AG09319 (cell line): ENCODE measurements at regions not wholly inside any gene's neighbourhood (a gene's known extent, or its start where the extent isn't known, plus 50 kb on each side); places are given as distances from the start of the nearest gene placed in this dataset.

Experiments used
- DNase-seq: peaks from one replicate; pipeline ENCODE4 v3.0.0-alpha.2; 2010; ENCODE audit warnings: low read depth; ENCODE audit errors: extremely low read depth
- CTCF ChIP-seq: IDR thresholded peaks from 2 replicates; pipeline ENCODE4 v1.5.1; 2011; ENCODE audit warnings: low read depth, mild to moderate bottlenecking, inconsistent platforms, low read length, moderate library complexity

DNA sequence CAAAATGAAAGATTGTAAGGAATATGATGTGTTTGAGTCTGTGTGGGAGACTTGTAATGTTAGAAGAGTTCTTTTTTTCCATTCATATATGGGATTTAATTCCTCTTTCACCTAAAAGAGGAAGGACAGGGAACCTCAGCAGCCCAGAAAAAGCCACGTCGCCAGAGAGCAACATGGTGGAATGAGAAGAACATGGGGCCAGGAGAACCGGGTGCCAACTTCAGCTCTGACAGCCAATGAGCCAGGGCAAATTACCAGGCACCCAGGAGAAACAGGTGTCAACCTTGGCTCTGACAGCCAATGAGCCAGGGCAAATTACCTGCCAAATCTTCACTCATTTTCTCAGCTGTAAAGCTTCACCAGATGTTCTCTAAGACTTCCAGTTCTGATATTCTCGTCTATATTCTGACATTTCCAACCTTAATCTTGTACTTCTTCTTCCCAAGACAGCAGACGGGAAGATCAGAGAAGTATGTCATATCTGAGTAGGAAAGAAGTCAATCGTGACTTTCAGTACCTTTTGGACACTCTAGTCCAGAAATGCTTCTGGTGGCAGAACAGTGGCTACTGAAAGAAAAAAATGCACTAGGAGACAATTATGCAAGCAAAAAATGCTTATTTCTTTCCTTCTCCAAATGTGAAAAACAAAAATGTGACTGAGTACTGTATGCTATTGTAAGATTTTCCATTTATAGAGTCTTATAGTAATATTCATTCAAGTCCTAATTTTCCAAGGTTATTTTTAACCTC, 79.2 kb upstream of the COL5A2 start:
- TF ChIP-seq CTCF = no peak
- no peak for DNase-seq

GRCh38 chr2:189260361-189260814, 80.8 kb upstream of the COL5A2 start:
- no peak for DNase-seq
- TF ChIP-seq CTCF = no peak

GRCh38 chr2:189261431-189261841, 81.9 kb upstream of the COL5A2 start:
- no peak for DNase-seq
- no peak for TF ChIP-seq CTCF

DNA sequence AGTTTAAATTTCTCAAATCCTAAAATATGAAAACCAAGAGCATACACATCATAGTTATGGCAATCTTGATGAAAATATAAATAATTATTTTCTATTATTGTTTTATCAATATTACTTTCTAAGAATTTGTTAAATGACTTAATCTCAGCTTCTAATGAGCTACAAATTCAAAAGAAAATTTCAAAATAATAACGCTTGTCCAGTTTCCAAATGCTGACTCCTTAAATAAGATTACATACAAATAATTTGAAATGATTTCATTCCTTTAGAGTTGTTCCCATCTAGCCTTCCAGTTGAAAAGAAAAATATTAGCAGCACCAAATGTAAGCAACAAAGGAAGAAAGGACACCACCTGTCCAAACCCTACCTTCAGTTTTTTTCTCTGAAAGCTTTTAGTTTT, 82.4 kb upstream of the COL5A2 start:
- DNase-seq = no peak

DNA sequence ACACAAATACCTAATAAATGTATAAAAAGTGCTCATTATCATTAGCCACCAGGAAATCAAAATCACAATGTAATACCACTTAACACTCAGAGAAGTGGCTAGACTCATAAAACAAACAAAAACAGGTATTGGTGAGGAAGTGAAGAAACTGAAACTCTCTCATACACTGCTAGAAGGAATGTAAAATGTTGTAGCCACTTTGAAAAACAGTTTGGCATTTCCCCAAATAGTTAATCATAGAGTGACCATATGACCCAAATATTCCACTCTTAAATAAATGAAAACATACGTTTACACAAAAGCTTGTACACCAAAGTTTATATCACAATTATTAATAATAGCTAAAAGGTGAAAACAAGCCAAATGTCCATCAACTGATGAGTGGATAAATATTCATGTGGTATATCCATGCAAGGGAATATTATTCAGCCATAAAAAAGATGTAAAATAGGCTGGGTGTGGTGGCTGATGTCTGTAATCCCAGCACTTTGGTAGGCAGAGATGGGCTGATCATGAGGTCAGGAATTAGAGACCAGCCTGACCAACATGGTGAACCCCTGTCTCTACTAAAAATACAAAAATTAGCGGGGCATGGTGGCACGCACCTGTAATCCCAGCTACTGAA, 86.2 kb upstream of the COL5A2 start:
- no peak for TF ChIP-seq CTCF
- no peak for DNase-seq

More for the DNA sequence above, 82.4 kb upstream of the COL5A2 start:
- no peak for TF ChIP-seq CTCF

GRCh38 chr2:189267491-189267890, 87.9 kb upstream of the COL5A2 start:
- TF ChIP-seq CTCF = no peak
- DNase-seq = no peak

DNA sequence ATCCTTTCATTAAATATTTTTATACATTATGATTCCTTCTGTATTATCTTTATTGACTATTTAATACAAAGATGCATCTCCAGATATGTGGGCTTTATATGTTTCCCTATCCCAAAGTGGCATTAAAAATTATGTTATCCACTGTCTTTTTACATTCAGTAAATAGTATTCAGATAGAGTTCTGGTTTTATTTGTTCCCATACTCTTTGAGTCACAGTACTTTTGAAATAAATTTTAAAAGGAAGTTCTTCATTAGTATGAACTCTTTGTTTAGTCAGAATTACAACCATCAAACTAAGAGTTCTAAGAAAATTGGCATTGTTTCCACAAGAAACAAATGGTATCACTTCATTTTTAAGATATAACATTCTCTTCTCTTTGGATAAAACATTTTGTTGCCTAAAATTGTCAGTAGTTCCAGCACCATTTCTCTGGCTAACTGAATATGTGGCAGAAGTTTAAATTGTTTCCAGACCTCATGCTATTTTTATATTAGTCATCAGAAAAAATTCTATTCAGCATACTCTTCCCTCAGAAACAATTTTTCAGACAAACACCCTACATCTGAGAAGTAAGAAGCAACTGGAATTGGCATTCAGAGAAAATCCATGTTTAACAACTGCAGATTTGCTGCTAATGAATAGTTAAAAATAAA, 88.5 kb upstream of the COL5A2 start:
- no peak for DNase-seq
- TF ChIP-seq CTCF = no peak
